HEK293 (cell line): ENCODE measurements at regions not wholly inside any gene's neighbourhood (a gene's known extent, or its start where the extent isn't known, plus 50 kb on each side); places are given as distances from the start of the nearest gene placed in this dataset.
A peak's percentile ranks its signal among the peaks of the same experiment; 100 is the strongest.

Experiments used
- CTCF ChIA-PET: fragments of 350-600 bp; formaldehyde crosslinking; extraction: SDS; loops from one replicate; lab custom pipeline; 2021; ENCODE audit warnings: antibody characterized with exemption; lab: Yijun Ruan, JAX
- POLR2A ChIA-PET: fragments of 300-600 bp; formaldehyde crosslinking; extraction: SDS; loops from one replicate; lab custom pipeline; 2020; ENCODE audit warnings: antibody characterized with exemption, inconsistent platforms; lab: Yijun Ruan, JAX
- H3K27ac ChIP-seq: fragments of 200-500 bp; sonication (Bioruptor generic); 2 replicates; pipeline ENCODE4 v1.5.1; 2014; ENCODE audit warnings: low read depth, low read length, control low read depth, inconsistent platforms; ENCODE audit errors: extremely low read depth
- H3K36me3 ChIP-seq, 2 experiments: fragments of 200-500 bp in 1 of 2; sonication (Bioruptor generic) in 1 of 2; 1 replicate in 1 of 2; 2 replicates in 1 of 2; pipeline ENCODE4 v1.5.1; 2014 to 2017; ENCODE audit warnings: inconsistent platforms in 2 of 2, low read length in 2 of 2; ENCODE audit not compliant: control insufficient read depth in 2 of 2, insufficient read depth in 1 of 2
- H3K4me1 ChIP-seq: fragments of 200-500 bp; sonication (Bioruptor generic); 2 replicates; pipeline ENCODE4 v1.5.1; 2014; ENCODE audit warnings: mild to moderate bottlenecking, low read length, inconsistent platforms; ENCODE audit not compliant: control insufficient read depth, insufficient read depth
- H3K4me3 ChIP-seq: 2 replicates; pipeline ENCODE4 v1.5.1; 2011; ENCODE audit warnings: low read depth, mild to moderate bottlenecking, control low read depth, low read length, moderate library complexity
- H3K9me3 ChIP-seq: fragments of 200-500 bp; sonication (Bioruptor generic); 2 replicates; pipeline ENCODE4 v1.5.1; 2014; ENCODE audit warnings: low read depth, low read length, inconsistent platforms; ENCODE audit not compliant: control insufficient read depth, insufficient read depth
- ELK4 ChIP-seq: IDR thresholded peaks from 2 replicates; pipeline ENCODE4 v1.6.1; 2011; ENCODE audit warnings: mild to moderate bottlenecking, low read depth, low read length, borderline replicate concordance
- GLIS2 ChIP-seq: fragments of 450-650 bp; formaldehyde crosslinking; IDR thresholded peaks from 2 replicates; pipeline ENCODE4 v1.5.1; 2016; ENCODE audit warnings: missing biosample characterization, missing genetic modification characterization
- HOXC10 ChIP-seq: sonication (generic); formaldehyde crosslinking; IDR thresholded peaks from 2 replicates; pipeline ENCODE4 v1.8.1; 2023; ENCODE audit warnings: mild to moderate bottlenecking, missing genetic modification reagents
- OSR2 ChIP-seq: fragments of 450-650 bp; formaldehyde crosslinking; IDR thresholded peaks from 2 replicates; pipeline ENCODE4 v1.5.1; 2016; ENCODE audit warnings: missing biosample characterization, missing genetic modification characterization
- PRDM6 ChIP-seq: fragments of 450-650 bp; formaldehyde crosslinking; IDR thresholded peaks from 2 replicates; pipeline ENCODE4 v1.5.1; 2017; ENCODE audit warnings: missing biosample characterization, missing genetic modification characterization
- REST ChIP-seq: fragments of 450-650 bp; formaldehyde crosslinking; IDR thresholded peaks from 2 replicates; pipeline ENCODE4 v1.5.1; 2016; ENCODE audit warnings: missing biosample characterization, missing genetic modification characterization
- SCRT2 ChIP-seq: fragments of 450-650 bp; formaldehyde crosslinking; IDR thresholded peaks from 2 replicates; pipeline ENCODE4 v1.5.1; 2016; ENCODE audit warnings: missing biosample characterization, missing genetic modification characterization
- ZBTB6 ChIP-seq: fragments of 450-650 bp; formaldehyde crosslinking; IDR thresholded peaks from 2 replicates; pipeline ENCODE4 v1.5.1; 2017; ENCODE audit warnings: missing biosample characterization, missing genetic modification characterization
- ZFP41 ChIP-seq: fragments of 450-650 bp; formaldehyde crosslinking; IDR thresholded peaks from 2 replicates; pipeline ENCODE4 v1.5.1; 2016; ENCODE audit warnings: missing biosample characterization, missing genetic modification characterization, borderline replicate concordance
- ZNF112 ChIP-seq: fragments of 450-650 bp; formaldehyde crosslinking; IDR thresholded peaks from 2 replicates; pipeline ENCODE4 v1.5.0; 2017; ENCODE audit warnings: missing biosample characterization, missing genetic modification characterization
- ZNF146 ChIP-seq: fragments of 450-650 bp; formaldehyde crosslinking; IDR thresholded peaks from 2 replicates; pipeline ENCODE4 v1.5.1; 2016; ENCODE audit warnings: missing biosample characterization, missing genetic modification characterization
- ZNF175 ChIP-seq: fragments of 450-650 bp; formaldehyde crosslinking; IDR thresholded peaks from 2 replicates; pipeline ENCODE4 v1.5.1; 2016; ENCODE audit warnings: missing biosample characterization, missing genetic modification characterization
- ZNF18 ChIP-seq: fragments of 450-650 bp; formaldehyde crosslinking; IDR thresholded peaks from 2 replicates; pipeline ENCODE4 v1.5.1; 2016; ENCODE audit warnings: missing biosample characterization, missing genetic modification characterization
- ZNF449 ChIP-seq: fragments of 450-650 bp; formaldehyde crosslinking; IDR thresholded peaks from 2 replicates; pipeline ENCODE4 v1.5.1; 2017; ENCODE audit warnings: missing biosample characterization, mild to moderate bottlenecking, missing genetic modification characterization, moderate library complexity
- ZNF501 ChIP-seq: fragments of 450-650 bp; formaldehyde crosslinking; IDR thresholded peaks from 2 replicates; pipeline ENCODE4 v1.5.1; 2016; ENCODE audit warnings: missing biosample characterization, missing genetic modification characterization
- ZNF660 ChIP-seq: fragments of 450-650 bp; IDR thresholded peaks from 2 replicates; pipeline ENCODE4 v1.5.1; 2018; ENCODE audit warnings: missing biosample characterization, mild to moderate bottlenecking, missing genetic modification characterization
- ZSCAN30 ChIP-seq: fragments of 450-650 bp; IDR thresholded peaks from 2 replicates; pipeline ENCODE4 v1.5.1; 2018; ENCODE audit warnings: missing biosample characterization, mild to moderate bottlenecking, missing genetic modification characterization, moderate library complexity

- no peaks in the 10 kb centered on the region for H3K4me1 ChIP-seq
- no peaks in the 10 kb centered on the region for H3K36me3 ChIP-seq
- CTCF ChIA-PET, result interaction anchor here (0.6 to 0.7 kb wide), 2 partner anchors 170 to 1412 kb away, joined by 3 read pairs; no protein-coding TSS in a partner anchor
- POLR2A ChIA-PET, result no interaction called here
- H3K4me3 ChIP-seq, result no peak overlapping the region
- no peak overlapping the region for H3K27ac ChIP-seq
- TF ChIP-seq REST (tag by site-specific recombination) (peak; percentile 84), ZNF175 (no peak)
- H3K9me3 ChIP-seq, result no peaks in the 10 kb centered on the region
Measured at GRCh38 chr4:180898305-180898704, 1344.9 kb upstream of the TENM3 start.

- TF ChIP-seq PRDM6 (no peak), ZNF501 (no peak), ZNF112 (no peak), ZFP41 (no peak), GLIS2 (tag by site-specific recombination) (no peak), ZNF146 (tag by site-specific recombination) (no peak), ZSCAN30 (tag by site-specific recombination) (no peak), ZNF18 (tag by site-specific recombination) (no peak), SCRT2 (no peak), ZNF449 (tag by site-specific recombination) (no peak), ZNF660 (tag by site-specific recombination) (no peak), OSR2 (tag by site-specific recombination) (no peak), ZBTB6 (tag by site-specific recombination) (no peak), HOXC10 (no peak), ELK4 (no peak)
- Histone ChIP-seq H3K27ac (no peak overlapping the region), H3K36me3 (no peaks in the 10 kb centered on the region), H3K4me3 (no peak overlapping the region), H3K4me1 (no peaks in the 10 kb centered on the region), H3K9me3 (no peaks in the 10 kb centered on the region)
- ChIA-PET CTCF (no interaction called here), POLR2A (no interaction called here)
Measured at GRCh38 chr4:180900781-180901180, 1342.4 kb upstream of the TENM3 start.
